GM21717 (cell line): ENCODE measurements at regions not wholly inside any gene's neighbourhood (a gene's known extent, or its start where the extent isn't known, plus 50 kb on each side); places are given as distances from the start of the nearest gene placed in this dataset.
"Not testable (repeated sequence)": the region's sequence is repeated elsewhere in the genome, so short reads cannot be mapped to it uniquely, and the experiment has no call there.

Source experiments
- ATAC-seq: cut with Tn5 transposase; IDR thresholded peaks from one replicate; pipeline ENCODE4 v1.9.1; 2021; ENCODE audit warnings: mild to moderate bottlenecking, moderate library complexity; ENCODE audit not compliant: unreplicated experiment

DNA sequence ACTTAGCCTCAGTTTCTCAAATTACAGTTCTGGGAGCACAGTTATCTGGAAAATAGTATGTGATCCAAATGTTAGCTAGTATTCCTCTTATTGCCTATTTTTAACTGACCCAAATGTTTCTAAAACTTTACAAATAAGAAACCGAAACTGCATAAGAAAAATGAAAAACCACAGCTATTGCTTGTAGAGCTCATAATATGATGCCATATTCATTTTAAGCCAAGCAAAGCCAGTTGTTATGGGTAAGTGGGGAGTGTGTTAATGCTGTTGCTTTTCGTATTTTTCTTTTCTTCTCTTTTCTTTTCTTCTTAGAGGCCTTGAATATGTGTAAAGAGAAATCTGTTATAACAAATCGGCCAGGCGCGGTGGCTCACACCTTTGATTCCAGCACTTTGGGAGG is 447.4 kb upstream of the TUSC1 start:
- ATAC-seq: no peak

DNA sequence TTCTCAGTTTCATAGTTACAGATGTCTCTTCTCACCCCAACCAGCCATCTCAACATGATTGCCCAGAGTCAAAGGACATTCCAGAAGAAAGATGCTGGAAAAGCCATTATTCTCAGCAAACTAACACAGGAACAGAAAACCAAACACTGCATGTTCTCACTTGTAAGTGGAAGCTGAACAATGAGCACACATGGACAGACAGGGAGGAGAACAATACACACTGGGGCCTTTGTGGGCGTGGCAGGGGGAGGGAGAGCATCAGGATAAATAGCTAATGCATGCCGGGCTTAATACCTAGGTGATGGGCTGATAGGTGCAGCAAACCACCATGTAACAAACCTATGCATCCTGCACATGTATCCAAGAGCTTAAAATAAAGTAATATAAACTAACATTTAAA is 437.8 kb upstream of the TUSC1 start:
- not testable (repeated sequence) for ATAC-seq

DNA sequence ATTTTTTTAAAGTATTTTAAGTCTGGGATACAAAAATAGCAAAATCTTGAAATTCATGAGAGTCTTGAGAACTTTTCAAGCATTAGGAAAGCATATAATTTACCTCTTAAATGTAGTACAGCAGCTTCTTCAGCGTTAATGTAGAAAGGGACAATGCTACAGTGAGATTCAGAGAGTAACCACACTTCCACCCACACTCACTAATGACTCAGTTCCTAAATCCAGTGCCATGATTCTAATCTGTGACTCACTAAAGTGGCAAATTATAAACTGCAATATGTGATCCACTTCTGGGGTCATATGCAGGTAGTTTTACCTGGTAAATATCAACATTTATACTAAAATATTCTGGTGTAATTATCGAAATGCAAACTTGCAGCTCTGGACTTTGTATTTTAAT is 434.5 kb upstream of the TUSC1 start:
- no peak for ATAC-seq

DNA sequence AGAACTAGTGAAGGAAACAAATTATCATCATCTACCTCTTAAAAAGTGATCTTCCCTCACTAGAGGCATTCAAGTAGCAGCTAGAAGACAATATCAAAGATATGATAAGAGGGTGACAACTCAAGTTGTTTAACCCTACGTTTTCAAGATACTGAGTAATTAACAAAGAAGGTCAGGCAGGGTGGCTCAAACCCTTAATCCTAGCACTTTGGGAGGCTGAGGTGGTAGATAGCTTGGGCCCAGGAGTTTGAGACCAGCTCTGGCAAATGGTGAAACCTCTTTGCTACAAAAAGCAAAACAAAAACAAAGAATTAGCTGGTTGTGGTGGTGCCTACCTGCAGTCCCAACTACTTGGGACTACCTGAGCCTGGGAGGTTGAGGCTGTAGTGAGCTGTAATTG is 408.2 kb upstream of the TUSC1 start:
- ATAC-seq: no peak

DNA sequence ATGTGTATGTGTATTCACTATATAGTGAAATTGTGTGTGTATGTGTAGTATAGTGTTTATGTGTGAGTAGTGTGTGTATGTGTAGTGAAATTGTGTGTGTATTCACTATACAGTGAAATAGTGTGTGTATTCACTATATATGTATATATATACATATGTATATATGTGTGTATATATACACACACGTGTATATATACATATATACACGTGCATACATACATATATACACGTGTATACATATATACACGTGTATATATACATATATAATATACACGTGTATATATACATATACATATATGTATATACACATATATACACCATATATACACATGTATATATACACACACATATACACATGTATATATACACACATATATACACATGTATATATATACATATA is 403.6 kb upstream of the TUSC1 start:
- ATAC-seq: no peak

DNA sequence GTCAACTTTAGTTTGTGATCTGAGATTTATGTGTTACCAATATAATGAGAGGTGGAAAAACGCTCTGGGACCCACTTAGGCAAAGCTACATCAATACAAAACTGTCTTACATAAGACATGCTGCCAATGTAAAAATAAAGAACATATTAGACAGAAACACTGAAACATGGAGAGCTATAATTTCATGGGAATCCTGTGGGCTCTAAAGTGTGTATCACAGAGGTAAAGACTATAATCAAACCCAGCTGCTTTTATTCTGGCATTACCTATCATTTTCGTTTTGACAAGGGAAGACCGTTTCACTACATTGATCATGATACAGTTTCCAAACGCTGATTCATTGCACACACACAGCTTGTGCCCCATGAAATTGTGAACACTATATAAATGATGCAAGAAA is 400.5 kb upstream of the TUSC1 start:
- no peak for ATAC-seq

DNA sequence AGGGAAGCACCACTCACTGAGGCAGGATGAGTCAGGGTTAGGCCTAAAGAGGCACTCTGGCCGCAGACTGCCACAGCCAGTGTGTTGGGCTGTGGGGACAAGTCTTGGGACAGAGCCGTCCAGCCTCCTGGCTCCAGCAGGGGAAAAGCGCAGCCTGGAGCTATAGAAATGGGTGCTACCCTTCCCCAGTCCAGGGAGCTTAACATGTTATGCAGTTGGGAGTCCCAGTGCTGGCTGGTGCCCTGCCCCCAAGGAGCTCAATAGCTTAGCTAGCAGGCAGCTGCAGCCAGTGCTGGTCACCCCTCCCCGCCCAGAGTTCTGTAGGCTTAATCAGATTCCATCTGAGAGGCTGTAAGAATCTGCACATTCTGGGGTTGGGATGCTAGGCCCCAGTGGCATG is 399.6 kb upstream of the TUSC1 start:
- ATAC-seq: no peak

DNA sequence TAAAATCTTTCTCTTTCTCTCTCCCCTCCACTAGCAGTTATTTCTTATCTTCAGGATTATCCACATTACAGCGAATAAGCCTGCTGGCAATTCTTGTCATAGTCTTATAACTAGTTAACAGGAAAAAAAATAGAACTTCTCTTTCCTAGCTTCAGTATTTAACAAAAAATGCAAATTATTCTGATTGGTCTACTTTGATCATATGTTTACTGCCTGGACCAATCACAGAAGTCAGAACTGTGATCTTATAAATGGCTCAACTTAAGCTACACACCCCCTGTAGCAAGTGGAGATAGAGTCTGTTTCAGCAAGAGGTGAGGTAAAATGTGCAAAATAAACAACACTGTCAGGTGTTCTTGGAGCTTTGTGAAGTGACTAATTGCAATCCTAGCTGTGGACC is 389.4 kb upstream of the TUSC1 start:
- ATAC-seq: no peak

DNA sequence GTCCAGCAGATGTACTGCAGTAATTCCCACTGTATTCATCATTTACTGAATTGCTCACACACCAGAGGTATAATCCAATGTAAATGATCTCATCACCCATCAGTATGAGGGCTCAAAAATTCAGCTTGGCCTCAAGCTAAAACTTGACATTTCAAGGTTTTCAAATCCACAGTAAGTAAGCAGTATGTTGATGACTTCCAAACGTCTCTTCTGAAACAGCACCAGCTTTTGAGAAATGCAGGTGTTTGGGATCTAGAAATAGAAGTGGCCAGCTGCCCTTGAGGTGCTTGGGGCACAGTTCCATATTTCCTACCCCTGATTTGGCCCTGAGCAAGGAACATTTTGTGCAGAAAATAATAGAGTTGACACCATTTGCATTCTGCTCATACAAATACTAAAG is 388.0 kb upstream of the TUSC1 start:
- no peak for ATAC-seq

DNA sequence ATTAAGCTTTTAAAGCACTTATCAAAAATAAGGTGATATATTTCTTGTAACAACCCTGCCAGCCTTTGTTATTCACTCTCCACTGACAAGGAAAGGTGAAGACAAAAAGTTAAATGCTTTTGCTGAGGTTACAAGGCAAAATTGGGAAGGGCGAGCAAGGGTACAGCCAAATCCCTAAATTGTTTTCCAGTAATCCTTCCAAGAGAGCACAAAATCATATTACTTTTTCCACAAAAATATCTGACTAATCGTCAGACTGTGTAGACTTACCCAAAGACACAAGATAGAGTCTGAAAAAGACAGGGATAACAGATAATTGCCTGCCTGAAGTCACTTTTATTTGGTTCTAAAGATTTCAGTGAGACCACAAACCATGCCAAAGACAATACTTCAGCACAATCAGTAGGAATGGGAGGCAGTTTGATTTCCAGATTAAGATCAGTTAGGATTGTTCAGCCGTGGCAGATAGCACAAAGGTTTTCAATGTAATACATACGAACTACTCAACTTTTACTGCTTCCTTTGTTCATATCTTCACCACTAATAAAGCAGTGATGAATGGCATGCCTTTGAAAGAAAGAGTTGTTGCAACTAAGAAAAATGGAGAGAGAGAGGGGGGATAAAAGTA is 383.8 kb upstream of the TUSC1 start:
- ATAC-seq: no peak

DNA sequence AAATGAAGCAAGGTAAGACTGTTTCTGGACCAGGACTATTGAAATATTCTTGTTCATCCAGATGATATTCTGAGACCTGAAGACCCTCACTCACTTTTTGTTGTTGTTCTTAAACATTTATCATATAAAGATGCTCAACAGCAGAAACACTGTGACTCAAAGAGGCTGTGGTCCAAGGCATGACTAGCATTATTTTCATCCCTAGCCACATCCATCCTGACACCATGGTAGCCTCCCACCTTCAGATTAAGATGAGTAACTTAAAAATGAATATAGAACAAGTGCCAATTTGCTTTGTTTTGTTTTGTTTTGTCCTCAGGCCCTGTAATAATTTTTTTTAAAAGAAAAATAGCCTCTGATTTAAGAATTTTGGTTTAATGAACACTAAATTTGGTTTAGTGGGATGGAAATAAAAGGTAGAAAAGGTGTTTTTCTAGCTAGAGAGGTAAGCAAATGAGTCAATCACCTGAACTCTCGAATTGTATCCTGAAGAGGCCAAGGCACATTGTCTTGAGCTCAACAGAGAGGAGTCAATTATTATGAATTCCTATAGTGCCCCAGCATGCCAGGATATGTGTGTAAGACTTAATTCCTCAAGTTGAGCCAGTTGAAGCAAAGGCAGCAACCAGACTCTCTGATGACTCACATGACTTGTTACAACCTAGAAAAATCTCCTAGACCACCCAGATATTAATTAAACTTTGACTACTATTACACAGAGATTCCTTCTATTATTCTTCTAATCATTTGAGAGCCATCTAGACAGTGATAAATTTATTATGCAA is 380.1 kb upstream of the TUSC1 start:
- ATAC-seq: no peak

DNA sequence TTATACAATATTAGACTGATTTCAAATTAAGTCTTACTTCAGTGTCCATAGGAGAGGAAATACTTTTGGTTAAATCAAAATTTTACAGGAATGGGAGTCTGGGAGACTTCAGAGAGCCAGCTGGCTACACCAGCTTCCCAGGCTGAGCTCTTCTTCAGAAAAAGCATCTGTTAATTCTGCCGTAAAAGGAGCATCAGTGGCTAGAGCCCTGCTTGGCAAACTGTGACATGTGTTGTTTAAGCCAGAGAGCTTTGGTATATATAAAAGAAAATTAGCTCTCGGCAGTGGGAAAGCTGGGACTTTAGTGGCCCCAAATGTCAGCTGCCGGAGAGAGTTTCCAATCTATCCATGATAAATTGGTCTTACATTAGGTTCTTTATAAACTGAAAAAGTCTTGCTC is 378.8 kb upstream of the TUSC1 start:
- ATAC-seq: no peak

DNA sequence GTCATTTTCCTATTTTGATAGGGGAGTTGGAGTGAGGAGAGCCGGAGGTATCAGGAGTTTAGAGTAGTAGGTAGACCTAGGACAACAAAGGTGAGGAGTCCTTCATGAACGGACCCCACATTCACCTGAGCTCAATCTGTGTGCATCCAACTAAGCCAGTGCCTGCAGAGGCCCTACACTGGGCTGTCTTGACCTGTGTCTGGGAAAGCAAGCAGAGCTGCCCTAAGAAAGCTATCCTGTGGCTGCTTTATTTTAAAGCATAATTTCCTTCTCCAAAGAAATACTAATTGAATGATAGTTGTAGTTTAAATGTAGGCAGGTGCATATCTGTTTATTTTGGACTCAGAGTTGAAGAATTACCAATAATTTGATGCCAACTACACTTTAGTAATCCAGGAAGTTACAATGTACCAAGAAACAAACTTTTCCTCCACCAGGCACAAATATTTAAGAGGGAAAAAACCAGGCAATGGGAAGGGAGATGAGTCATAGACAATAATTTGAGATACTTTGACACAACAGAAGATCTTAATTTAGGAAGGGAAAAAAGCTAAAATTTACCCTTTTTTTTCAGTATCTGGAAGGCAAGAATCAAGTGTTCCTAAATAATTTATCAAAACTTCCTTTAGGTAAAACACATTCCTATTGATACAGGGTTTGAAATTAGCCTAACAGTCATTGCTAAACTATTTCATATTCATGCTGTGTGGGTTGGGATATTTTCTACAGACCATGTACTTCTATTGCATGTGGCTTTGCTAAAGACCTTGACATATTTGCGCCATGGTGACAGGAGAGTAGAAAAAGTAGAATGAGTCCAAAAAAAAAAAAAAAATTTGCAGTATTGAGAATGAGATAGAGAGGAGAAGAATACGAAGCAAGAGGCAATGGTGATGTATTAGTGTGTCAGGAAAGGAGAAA is 376.6 kb upstream of the TUSC1 start:
- no peak for ATAC-seq

DNA sequence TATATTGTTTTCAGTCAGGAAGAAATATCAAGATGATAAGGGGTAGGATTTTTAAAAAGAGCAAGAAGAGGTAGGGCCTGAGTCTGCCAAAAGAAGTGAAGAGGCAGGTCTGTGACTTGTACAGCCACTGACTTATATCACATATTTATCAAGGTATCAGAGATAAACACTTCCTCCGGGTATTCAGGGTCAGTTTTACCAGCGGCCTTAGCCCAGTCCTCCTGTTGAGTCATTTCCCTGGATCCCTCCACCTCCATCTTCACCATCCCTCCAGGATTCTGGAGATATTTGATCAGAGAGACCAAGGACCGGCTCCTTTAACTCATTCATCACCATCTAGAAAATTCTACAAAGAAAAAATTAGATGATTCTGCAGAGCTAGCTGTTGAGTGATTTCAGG is 375.7 kb upstream of the TUSC1 start:
- no peak for ATAC-seq

DNA sequence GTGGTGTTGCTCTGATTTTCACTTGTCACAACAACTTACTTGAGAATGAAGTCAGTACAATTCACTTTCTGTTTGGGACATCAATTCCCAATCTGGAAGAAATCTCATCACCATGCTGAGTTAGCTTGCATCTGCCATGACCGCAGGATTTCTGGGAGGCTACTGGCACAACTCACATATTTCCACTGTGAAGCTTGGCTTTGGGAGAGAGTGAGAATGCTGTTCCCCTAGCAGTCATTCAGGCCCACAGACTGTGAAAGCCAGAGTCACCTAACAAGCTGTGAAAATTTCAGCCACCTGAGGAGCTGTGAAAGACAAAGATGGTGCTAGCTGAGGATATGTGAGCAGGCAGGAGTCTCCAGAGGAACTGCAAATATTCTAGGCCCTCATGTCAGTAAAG is 365.2 kb upstream of the TUSC1 start:
- ATAC-seq: no peak

DNA sequence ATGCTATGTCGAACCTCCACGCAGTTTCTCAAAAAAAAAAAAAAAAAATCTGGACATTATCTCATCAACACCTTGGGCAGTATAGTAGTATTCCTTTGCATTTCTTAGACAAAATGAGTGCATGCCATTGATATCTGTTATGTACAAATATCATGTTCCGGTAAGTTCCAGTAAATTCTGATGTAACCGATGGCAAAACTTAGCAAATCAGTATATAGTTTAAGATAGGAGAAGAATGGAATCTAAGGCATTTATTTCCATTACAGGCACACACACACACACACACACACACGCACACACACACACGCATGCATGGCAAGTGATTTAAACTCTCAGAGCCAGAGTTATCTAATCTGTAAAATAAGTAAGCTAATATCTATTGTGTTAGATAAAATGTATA is 356.5 kb upstream of the TUSC1 start:
- no peak for ATAC-seq

DNA sequence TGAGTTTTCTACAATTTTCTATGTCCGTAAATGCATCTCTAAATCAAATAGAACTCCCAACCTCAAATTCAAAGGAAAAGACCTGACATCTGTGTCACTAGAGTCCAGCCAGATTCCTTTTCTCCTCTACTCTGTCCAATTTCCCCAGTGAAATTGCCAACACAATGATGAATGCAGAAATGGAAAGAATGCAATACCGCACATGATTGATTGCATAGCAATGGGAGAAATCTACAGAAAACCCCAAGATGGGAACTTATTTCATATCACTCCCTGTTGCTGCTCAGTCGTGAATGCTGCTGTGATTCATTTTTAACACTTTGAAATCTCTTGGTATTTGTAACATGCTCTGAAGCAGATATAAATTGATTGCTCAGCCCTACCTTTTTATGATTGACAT is 355.1 kb upstream of the TUSC1 start:
- no peak for ATAC-seq

DNA sequence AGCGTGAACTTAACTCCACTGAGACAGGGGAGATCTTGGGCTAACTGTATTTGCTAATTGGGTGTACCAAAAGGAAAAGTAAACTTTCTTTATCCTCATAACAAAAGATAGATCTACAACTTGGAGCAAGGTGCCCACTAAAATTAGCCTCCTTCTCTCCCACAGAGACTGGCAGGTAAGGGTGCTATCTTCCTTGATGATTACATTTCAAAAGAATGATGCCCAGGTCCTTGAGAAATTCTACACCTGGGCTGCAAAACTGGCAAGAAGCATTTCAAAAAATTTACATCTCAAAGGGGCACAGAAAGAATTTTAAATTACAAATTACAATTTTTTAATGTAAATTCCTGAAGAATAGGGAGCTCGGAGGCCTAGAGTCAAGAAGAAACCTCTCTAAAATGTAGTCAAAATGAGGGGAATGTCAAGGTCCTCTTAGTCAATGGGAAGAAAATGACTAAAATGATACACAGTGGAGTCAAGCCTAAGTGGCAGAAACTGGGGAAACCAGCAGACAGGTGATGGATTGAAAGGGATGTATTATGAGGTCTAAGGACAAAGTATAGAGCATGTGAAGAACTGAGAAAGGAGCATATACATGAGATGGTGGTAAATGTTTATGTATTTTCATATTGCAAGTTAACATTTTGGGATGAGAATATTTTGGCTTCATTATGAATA is 348.3 kb upstream of the TUSC1 start:
- no peak for ATAC-seq

DNA sequence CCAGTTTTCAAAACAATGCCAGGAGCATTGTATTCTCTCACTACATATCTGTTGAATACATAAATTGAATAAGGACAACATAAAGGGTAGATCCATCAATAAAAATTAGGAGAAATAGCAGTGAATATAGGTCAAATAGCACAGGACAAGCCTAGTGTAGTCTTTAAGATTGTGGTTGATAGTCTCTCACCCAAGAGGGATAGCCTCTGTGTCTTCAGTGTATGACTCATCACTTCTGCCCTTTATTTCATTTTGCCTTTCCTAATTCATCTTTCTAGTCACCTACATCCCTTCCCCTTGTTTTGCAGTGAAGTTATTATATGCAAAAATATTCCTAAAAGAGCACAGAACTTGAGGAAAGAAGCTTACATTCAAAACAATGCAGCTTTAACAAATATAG is 335.0 kb upstream of the TUSC1 start:
- ATAC-seq: no peak

DNA sequence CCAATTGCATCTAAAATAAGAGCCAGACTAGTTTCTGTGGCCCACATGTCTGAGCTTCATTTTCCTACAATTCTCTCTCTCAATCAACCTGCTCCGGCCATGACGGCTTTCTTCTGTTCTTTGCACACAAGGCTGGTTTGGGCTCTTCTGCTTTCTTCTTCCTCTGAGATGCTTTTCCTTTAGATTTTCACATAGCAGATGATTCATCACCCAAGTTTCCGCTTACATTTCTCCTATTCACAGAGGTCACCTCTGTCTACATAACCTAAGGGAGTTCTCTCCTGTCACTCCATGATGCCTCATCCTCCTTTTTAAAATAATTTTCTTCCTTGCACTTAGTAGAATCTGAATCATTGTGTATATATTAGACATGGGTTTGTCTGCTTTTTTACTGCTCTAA is 334.6 kb upstream of the TUSC1 start:
- ATAC-seq: no peak

DNA sequence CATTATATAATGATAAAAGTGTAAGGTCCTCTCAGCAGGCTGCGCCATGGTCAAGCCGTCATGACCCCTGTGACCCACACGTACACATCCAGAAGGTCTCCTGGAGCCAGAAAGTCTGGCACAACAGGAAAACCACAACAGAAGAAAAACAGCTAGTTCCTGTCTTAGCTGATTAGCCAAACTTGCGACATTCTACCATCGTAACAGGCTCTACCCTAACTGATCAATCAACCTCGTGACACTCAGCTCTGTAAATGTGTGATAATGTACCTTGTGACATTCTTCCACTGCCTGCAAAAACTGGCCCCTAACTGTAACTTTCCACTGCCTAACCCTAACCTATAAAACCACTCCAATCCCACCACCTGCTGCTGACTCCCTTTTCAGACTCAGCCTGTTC is 316.4 kb upstream of the TUSC1 start:
- no peak for ATAC-seq
